ENCODE measurements at regions not wholly inside any gene's neighbourhood (a gene's known extent, or its start where the extent isn't known, plus 50 kb on each side); places are given as distances from the start of the nearest gene placed in this dataset.

DNA sequence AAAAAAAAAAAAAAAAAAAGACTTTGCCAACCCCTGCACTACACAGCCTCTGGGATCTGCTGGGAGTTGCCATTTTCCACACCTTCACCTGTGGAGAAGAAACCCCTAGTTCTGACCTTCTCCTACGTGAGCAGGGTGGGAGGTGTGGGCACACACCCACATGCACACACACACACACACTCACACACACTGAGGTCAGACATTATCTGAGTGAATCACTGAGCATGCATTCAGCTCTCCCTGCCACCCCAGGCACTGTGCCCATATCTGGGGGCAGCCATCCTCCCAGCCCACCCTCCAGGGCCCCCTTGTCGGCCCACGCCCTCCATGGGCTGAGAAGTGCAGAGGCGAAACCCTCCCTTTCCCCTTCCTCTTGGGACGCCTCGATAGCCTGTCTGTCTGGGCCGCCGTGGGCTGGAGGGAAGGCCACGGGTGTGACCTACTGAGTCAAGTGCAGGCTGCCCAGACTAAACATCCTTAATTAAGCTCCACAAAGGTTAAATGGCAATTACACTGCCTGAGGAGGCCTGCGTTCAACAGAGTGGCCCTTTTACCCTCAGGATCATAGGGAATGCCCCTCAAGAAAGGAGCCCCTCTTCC is 143.8 kb downstream of the C16orf95 start:
- TF ChIP-seq, protein P1, sequence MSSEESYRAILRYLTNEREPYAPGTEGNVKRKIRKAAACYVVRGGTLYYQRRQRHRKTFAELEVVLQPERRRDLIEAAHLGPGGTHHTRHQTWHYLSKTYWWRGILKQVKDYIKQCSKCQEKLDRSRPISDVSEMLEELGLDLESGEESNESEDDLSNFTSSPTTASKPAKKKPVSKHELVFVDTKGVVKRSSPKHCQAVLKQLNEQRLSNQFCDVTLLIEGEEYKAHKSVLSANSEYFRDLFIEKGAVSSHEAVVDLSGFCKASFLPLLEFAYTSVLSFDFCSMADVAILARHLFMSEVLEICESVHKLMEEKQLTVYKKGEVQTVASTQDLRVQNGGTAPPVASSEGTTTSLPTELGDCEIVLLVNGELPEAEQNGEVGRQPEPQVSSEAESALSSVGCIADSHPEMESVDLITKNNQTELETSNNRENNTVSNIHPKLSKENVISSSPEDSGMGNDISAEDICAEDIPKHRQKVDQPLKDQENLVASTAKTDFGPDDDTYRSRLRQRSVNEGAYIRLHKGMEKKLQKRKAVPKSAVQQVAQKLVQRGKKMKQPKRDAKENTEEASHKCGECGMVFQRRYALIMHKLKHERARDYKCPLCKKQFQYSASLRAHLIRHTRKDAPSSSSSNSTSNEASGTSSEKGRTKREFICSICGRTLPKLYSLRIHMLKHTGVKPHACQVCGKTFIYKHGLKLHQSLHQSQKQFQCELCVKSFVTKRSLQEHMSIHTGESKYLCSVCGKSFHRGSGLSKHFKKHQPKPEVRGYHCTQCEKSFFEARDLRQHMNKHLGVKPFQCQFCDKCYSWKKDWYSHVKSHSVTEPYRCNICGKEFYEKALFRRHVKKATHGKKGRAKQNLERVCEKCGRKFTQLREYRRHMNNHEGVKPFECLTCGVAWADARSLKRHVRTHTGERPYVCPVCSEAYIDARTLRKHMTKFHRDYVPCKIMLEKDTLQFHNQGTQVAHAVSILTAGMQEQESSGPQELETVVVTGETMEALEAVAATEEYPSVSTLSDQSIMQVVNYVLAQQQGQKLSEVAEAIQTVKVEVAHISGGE (tag by site-specific recombination; conservative IDR thresholded peaks at IDR 0.05; ENCODE audit: low read depth) = no peak
- TF ChIP-seq, protein P2, sequence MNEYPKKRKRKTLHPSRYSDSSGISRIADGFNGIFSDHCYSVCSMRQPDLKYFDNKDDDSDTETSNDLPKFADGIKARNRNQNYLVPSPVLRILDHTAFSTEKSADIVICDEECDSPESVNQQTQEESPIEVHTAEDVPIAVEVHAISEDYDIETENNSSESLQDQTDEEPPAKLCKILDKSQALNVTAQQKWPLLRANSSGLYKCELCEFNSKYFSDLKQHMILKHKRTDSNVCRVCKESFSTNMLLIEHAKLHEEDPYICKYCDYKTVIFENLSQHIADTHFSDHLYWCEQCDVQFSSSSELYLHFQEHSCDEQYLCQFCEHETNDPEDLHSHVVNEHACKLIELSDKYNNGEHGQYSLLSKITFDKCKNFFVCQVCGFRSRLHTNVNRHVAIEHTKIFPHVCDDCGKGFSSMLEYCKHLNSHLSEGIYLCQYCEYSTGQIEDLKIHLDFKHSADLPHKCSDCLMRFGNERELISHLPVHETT (tag by site-specific recombination; IDR thresholded peaks at IDR 0.05) = no peak
- no peak for TF ChIP-seq SETDB1 (IDR thresholded peaks at IDR 0.05; ENCODE audit: insufficient read length, low read length)
- TF ChIP-seq, protein P3, sequence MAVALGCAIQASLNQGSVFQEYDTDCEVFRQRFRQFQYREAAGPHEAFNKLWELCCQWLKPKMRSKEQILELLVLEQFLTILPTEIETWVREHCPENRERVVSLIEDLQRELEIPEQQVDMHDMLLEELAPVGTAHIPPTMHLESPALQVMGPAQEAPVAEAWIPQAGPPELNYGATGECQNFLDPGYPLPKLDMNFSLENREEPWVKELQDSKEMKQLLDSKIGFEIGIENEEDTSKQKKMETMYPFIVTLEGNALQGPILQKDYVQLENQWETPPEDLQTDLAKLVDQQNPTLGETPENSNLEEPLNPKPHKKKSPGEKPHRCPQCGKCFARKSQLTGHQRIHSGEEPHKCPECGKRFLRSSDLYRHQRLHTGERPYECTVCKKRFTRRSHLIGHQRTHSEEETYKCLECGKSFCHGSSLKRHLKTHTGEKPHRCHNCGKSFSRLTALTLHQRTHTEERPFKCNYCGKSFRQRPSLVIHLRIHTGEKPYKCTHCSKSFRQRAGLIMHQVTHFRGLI (tag by site-specific recombination; IDR thresholded peaks at IDR 0.05) = no peak
- no peak for TF ChIP-seq FEZF1 (tag by site-specific recombination; IDR thresholded peaks at IDR 0.05)
- TF ChIP-seq, protein P4, sequence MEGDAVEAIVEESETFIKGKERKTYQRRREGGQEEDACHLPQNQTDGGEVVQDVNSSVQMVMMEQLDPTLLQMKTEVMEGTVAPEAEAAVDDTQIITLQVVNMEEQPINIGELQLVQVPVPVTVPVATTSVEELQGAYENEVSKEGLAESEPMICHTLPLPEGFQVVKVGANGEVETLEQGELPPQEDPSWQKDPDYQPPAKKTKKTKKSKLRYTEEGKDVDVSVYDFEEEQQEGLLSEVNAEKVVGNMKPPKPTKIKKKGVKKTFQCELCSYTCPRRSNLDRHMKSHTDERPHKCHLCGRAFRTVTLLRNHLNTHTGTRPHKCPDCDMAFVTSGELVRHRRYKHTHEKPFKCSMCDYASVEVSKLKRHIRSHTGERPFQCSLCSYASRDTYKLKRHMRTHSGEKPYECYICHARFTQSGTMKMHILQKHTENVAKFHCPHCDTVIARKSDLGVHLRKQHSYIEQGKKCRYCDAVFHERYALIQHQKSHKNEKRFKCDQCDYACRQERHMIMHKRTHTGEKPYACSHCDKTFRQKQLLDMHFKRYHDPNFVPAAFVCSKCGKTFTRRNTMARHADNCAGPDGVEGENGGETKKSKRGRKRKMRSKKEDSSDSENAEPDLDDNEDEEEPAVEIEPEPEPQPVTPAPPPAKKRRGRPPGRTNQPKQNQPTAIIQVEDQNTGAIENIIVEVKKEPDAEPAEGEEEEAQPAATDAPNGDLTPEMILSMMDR (tag by site-specific recombination; IDR thresholded peaks at IDR 0.05) = no peak
